22Rv1 (cell line): ENCODE measurements at regions not wholly inside any gene's neighbourhood (a gene's known extent, or its start where the extent isn't known, plus 50 kb on each side); places are given as distances from the start of the nearest gene placed in this dataset.

Source experiments
- ZFX ChIP-seq: fragments of 450-650 bp; IDR thresholded peaks from 2 replicates; pipeline ENCODE4 v1.6.1; 2017; ENCODE audit warnings: antibody characterized with exemption, borderline replicate concordance
- TF ChIP-seq, protein P1 (sequence below): fragments of 450-650 bp; IDR thresholded peaks from 2 replicates; pipeline ENCODE4 v1.5.1; 2017; ENCODE audit warnings: mild to moderate bottlenecking

DNA sequence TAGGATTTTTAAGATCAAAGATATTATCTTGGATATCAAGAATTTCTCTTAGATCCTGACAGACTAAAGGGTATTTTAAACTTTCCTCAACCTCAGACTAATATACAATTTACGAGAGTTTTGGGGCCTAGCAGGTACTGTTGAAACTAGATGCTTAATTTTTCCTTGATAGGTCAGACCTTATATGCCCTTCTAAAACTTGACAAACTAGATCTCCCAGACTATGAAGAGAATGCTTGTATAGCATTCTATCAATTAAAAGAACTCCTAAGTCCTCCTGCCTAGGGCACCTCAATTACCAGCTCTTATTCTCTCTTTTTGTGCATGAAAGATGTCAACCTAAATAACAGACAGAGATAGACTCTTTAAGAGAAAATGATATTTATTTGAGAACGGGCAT is 60.4 kb upstream of the TRIM9 start:
- TF ChIP-seq, protein P1, sequence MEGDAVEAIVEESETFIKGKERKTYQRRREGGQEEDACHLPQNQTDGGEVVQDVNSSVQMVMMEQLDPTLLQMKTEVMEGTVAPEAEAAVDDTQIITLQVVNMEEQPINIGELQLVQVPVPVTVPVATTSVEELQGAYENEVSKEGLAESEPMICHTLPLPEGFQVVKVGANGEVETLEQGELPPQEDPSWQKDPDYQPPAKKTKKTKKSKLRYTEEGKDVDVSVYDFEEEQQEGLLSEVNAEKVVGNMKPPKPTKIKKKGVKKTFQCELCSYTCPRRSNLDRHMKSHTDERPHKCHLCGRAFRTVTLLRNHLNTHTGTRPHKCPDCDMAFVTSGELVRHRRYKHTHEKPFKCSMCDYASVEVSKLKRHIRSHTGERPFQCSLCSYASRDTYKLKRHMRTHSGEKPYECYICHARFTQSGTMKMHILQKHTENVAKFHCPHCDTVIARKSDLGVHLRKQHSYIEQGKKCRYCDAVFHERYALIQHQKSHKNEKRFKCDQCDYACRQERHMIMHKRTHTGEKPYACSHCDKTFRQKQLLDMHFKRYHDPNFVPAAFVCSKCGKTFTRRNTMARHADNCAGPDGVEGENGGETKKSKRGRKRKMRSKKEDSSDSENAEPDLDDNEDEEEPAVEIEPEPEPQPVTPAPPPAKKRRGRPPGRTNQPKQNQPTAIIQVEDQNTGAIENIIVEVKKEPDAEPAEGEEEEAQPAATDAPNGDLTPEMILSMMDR, result no peak
- TF ChIP-seq ZFX, result no peak
